Right ventricle myocardium superior (tissue), 1 donor: ENCODE measurements at regions not wholly inside any gene's neighbourhood (a gene's known extent, or its start where the extent isn't known, plus 50 kb on each side); places are given as distances from the start of the nearest gene placed in this dataset.

ENCODE experiments used
- ATAC-seq: fragments of 200-7000 bp; cut with Tn5 transposase; one replicate; pipeline ENCODE4 v1.9.1; 2020; ENCODE audit warnings: mild to moderate bottlenecking; ENCODE audit not compliant: poor library complexity
- DNase-seq: peaks from one replicate; pipeline ENCODE4 v3.0.0-alpha.2; 2020
- intact Hi-C: fragments of 100-400 bp; cut with DNase I; formaldehyde crosslinking; loops from one replicate; pipeline ENCODE4 v1.11.2; 2022
- donor health status: DM: no; HTN: yes; CAD: no; lungs with severe emphysema.

- ATAC-seq (no peak), DNase-seq (no peak)
- intact Hi-C loops = loop anchor here (10.0 kb wide), 1 partner anchor 186 kb away; no protein-coding TSS in a partner anchor
Observed at GRCh38 chr2:172278667-172279066, 148.7 kb upstream of the ITGA6 start.

DNA sequence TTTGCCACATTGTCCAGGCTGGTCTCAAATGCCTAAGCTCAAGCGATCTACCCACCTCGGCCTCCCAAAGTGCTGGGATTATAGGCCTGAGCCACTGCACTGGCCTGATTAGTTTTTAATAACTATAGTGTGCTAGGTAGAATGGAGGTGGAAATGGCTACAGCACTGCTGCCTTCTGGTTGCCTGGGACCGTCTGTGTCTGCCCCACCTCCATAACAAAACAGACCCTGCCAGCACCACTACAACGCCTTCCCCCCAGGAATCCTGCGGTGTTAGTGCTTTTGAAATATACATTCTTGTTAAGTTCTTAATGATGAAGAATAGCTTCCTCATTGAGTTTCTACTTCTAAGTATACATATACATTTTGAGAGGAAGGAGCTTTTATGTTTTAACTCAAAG lies 148.2 kb upstream of the ITGA6 start:
- no peak for DNase-seq
- no peak for ATAC-seq
- intact Hi-C loops = loop anchor here (10.0 kb wide), 1 partner anchor 186 kb away; no protein-coding TSS in a partner anchor

GRCh38 chr2:172279813-172280212 lies 147.6 kb upstream of the ITGA6 start:
- no peak for ATAC-seq
- no peak for DNase-seq
- intact Hi-C loops = loop anchor here (10.0 kb wide), 1 partner anchor 185 kb away; no protein-coding TSS in a partner anchor

GRCh38 chr2:172280571-172281361 lies 146.6 kb upstream of the ITGA6 start:
- ATAC-seq (peak; percentile 69), DNase-seq (peak; percentile 47)
- intact Hi-C loops = no loop called here

DNA sequence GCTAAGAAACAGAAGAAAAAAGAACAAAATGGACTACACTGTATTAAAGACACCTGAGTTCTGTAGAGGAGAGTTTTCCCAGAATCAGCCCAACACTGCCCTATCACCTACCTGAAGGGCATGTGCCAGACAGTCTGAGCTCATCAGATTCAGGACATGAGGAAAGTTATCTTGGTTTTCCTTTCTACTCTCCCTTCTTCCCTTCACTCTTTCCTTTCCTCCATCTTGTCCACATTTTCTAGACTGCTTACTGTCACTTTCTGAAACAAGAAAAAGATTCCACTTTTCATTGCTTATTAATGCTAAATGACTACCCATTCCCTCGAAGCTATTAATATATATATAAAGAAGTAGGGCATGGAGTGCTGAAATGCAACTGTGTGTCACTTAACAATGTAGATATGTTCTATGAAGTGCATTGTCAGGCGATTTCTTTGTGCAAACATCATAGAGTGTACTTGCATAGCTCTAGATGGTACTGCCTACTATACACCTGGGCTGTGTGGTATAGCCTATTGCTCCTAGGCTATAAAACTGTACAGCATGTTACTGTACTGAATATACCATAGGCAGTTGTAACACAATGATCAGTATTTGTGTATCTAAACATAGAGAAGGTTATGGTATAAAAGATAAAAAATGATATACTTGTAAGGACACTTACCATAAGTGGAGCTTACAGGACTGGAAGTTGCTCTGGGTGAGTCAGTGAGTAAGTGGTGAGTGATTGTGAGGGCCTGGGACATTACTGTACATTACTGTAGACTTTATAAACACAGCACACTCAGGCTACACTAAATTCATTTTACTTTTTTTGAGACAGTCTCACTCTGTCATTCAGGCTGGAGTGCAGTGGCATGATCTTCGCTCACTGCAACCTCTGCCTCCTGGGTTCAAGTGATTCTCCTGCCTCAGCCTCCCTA lies 145.5 kb upstream of the ITGA6 start:
- no peak for DNase-seq
- intact Hi-C loops = no loop called here
- no peak for ATAC-seq

DNA sequence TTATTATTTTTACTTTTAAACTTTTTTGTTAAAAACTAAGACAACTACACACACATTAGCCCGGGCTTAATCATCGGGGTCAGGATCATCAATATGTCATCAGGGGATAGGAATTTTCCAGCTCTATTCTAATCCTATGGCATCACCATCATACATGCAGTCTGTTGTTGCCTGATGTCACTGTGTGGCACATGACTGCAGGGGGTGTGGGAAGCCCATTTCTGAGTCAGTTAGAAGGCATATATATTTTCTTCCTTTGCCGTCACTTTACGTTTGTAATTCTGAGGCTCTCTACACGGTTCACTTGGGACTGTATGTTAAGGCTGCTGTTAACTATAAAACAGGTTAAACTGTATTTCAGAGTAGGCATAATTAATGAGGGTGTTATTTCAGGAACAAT lies 144.4 kb upstream of the ITGA6 start:
- DNase-seq = no peak
- intact Hi-C loops = no loop called here
- ATAC-seq = no peak

GRCh38 chr2:172283476-172283875 lies 143.9 kb upstream of the ITGA6 start:
- no peak for ATAC-seq
- no peak for DNase-seq
- intact Hi-C loops = no loop called here

DNA sequence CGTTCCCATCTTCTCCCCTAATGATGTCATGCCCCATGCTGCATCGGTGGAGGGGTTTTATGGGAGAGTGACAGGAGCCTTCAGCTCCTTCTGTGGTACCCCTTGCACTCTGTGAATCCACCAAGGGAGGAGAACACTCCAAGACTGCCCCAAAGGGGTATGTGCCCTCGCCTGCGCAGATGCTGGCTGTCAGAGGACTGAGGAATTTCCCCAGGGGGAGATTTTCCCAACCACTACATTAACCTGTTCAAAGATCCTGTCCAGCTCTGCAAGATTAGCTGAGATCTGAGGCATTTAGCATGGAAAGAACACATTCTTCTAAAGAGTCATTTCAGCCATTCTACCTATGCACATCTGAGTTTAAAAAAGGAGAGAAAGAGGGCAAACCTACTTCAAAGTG lies 143.2 kb upstream of the ITGA6 start:
- no peak for DNase-seq

GRCh38 chr2:172285010-172285621 lies 142.3 kb upstream of the ITGA6 start:
- intact Hi-C loops = no loop called here
- no peak for DNase-seq
- ATAC-seq = peak; percentile 74

More for the DNA sequence above, 143.2 kb upstream of the ITGA6 start:
- ATAC-seq = no peak
- intact Hi-C loops = no loop called here

DNA sequence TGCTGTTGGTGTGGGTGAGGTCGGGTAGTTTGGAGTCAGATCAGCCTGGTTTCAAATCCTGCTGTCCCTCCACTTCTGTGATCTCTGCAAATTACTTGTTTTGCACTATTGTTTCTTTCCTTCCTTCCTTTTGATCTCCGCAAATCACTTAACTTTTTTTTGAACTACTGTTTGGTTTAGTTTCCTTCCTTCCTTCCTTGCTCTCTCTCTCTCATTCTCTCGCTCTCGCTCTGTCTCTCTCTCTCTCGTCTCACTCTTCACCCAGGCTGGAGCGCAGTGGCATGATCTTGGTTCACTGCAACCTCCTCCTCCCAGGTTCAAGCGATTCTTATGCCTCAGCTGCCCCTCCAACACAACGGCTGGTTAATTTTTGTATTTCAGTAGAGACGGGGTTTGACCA lies 141.6 kb upstream of the ITGA6 start:
- intact Hi-C loops = no loop called here
- ATAC-seq = no peak

GRCh38 chr2:172287190-172287589 lies 140.2 kb upstream of the ITGA6 start:
- ATAC-seq (no peak), DNase-seq (no peak)
- intact Hi-C loops = no loop called here

More for the DNA sequence above, 141.6 kb upstream of the ITGA6 start:
- DNase-seq = no peak

DNA sequence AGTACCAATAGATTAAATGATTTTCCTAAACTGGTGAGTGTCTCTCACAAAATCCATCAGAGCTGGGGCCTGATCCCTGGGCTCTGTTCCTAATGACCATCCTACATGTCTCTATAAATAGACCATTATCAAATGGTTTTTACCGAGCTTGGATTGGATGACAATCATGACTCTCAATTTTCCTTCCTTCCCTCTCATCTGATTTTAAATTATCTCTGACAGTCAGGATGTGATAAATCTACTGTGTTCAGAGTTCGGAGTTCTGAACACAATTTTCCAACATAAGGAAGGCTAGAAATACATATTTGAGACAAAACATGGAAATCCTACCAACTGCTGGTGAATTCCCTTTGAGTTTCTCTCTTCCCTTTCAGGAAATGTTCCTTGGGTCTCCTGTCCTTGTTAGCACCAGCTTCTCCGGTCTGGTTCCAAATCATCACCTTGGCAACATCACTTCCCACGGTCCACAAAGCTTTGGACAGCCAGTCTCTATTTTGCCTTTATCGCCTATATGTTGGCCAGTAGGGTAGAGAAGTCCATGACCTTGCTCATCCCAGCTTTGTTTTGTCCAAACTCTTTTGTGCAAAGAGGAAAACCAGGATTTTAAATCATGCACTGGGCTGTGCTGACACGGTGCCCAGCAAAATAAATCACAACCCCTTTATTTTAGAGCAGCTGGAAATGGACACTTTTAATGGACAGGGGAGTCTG lies 139.6 kb upstream of the ITGA6 start:
- intact Hi-C loops = no loop called here
- DNase-seq (no peak), ATAC-seq (peak; percentile 40)

- DNase-seq (no peak), ATAC-seq (no peak)
- intact Hi-C loops = no loop called here
Observed at GRCh38 chr2:172288603-172289002, 138.8 kb upstream of the ITGA6 start.

DNA sequence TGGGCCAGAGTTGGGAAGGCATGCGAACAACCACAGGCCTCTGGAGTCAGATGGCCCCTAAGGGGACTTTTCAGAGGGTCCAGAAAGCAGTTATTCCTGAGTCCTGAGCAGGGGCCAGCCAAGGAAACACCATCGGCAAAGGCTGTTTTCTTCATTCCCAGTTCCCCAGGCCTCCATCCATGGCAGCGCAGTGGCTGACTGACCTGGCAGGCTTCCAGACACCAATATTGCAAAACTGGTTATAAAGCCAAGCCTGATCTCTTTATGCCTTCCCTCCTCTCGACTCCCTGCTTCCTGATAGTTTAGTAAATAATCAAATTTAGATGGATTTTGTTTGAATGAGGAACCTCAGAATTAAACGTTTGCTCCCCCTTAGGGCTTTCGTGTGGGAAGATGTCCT lies 133.4 kb upstream of the ITGA6 start:
- DNase-seq (peak; percentile 62), ATAC-seq (peak; percentile 78)
- intact Hi-C loops = no loop called here

DNA sequence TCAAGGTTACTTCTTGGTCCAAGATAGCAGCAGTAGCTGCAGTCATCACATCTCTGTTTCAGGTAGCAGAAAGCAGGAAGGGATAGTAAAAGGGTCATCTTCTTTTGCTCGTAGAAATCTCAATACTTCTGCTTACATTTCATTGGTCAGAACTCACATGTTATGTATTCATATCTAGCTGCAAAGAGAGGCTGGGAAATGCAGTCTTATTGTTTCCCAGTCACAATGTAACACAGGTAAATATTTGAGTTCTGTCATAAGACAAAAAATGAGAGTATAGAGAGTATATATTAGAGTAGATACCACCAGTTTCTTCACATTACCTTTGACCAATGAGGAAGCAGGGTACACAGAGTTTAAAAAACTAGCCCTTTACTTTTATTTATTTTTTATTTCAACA lies 132.4 kb upstream of the ITGA6 start:
- ATAC-seq = no peak
- DNase-seq = no peak
- intact Hi-C loops = no loop called here

DNA sequence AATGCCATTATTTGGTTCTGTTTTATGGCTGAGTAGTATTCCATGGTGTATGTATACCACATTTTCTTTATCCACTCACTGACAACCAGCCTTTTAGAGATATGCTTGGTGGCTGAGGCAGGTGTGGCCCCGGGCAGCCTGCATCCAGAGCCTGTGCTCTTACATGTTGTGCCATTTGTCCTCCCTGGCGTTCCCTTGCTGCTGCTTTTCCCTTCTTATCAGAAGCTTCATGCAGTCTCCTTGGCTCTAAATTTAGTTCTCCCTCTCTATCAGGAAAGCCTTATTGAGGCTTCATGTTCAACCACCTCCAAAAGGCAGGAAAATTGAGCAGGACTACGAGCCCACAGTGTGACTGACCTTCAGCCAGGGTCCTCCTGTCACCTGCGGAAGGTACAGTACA lies 131.7 kb upstream of the ITGA6 start:
- intact Hi-C loops = no loop called here
- DNase-seq = no peak
- peak; percentile 66 for ATAC-seq

- ATAC-seq (no peak), DNase-seq (no peak)
- intact Hi-C loops = no loop called here
Observed at GRCh38 chr2:172296267-172297046, 130.9 kb upstream of the ITGA6 start.

GRCh38 chr2:172297531-172297930 lies 129.9 kb upstream of the ITGA6 start:
- DNase-seq = no peak
- intact Hi-C loops = no loop called here
- no peak for ATAC-seq
